IMR-90 (cell line): ENCODE measurements at regions not wholly inside any gene's neighbourhood (a gene's known extent, or its start where the extent isn't known, plus 50 kb on each side); places are given as distances from the start of the nearest gene placed in this dataset.

ENCODE experiments used
- ATAC-seq: fragments of 200-7000 bp; cut with Tn5 transposase; 2 replicates; pipeline ENCODE4 v1.9.1; 2020; ENCODE audit warnings: low read depth, mild to moderate bottlenecking, moderate library complexity
- BruUV-seq: library from RNA; stranded (reverse); fragments of 400-500 nt; replicated peaks from 2 replicates; lab custom pipeline; 2021; lab: Mats Ljungman, UMichigan
- CTCF ChIA-PET: fragments of 300-600 bp; formaldehyde crosslinking; extraction: SDS; loops from one replicate; lab custom pipeline; 2021; ENCODE audit warnings: antibody characterized with exemption; lab: Yijun Ruan, JAX
- POLR2A ChIA-PET: fragments of 300-600 bp; sonication (Branson Sonifier 250); formaldehyde crosslinking; loops from one replicate; lab custom pipeline; 2022; ENCODE audit warnings: antibody characterized with exemption; ENCODE audit not compliant: unreplicated experiment; lab: Charles Lee
- DNase-seq: peaks from one replicate; pipeline ENCODE4 v3.0.0; 2013
- H2AFZ ChIP-seq: replicated peaks from 2 replicates; pipeline ENCODE3; 2013; ENCODE audit warnings: low read length, mild to moderate bottlenecking; ENCODE audit not compliant: poor library complexity
- H2AK5ac ChIP-seq: 2 replicates; pipeline ENCODE4 v1.6.1; 2013; ENCODE audit warnings: low read depth, low read length, inconsistent platforms
- H2AK9ac ChIP-seq: replicated peaks from 2 replicates; pipeline ENCODE3; 2013; ENCODE audit warnings: mild to moderate bottlenecking, low read depth, low read length, moderate library complexity; ENCODE audit not compliant: poor library complexity
- H2BK120ac ChIP-seq: 2 replicates; pipeline ENCODE4 v1.6.1; 2013; ENCODE audit warnings: low read depth, low read length, inconsistent platforms
- H2BK15ac ChIP-seq: 3 replicates; pipeline ENCODE4 v1.6.1; 2013; ENCODE audit warnings: low read depth, low read length, inconsistent platforms
- H2BK20ac ChIP-seq: 2 replicates; pipeline ENCODE4 v1.6.1; 2013; ENCODE audit warnings: low read depth, mild to moderate bottlenecking, inconsistent platforms, low read length, moderate library complexity
- H2BK5ac ChIP-seq: 2 replicates; pipeline ENCODE4 v1.6.1; 2013; ENCODE audit warnings: mild to moderate bottlenecking, low read depth, low read length, inconsistent platforms; ENCODE audit not compliant: poor library complexity, severe bottlenecking
- H3K14ac ChIP-seq: replicated peaks from 2 replicates; pipeline ENCODE4 v1.6.1; 2013; ENCODE audit warnings: low read depth, low read length, inconsistent platforms
- H3K18ac ChIP-seq: 2 replicates; pipeline ENCODE4 v1.6.1; 2013; ENCODE audit warnings: low read depth, low read length, control low read depth
- H3K23ac ChIP-seq: 2 replicates; pipeline ENCODE4 v1.6.1; 2013; ENCODE audit warnings: low read depth, low read length, inconsistent platforms
- H3K27ac ChIP-seq: 2 replicates; pipeline ENCODE4 v1.5.1; 2013; ENCODE audit warnings: mild to moderate bottlenecking, control low read depth, low read length; ENCODE audit not compliant: insufficient read depth
- H3K27me3 ChIP-seq: 2 replicates; pipeline ENCODE4 v1.6.1; 2013; ENCODE audit warnings: low read length; ENCODE audit not compliant: control insufficient read depth, insufficient read depth
- H3K36me3 ChIP-seq: 2 replicates; pipeline ENCODE4 v1.6.1; 2013; ENCODE audit warnings: low read length, mixed read lengths; ENCODE audit not compliant: control insufficient read depth, insufficient read depth
- H3K4ac ChIP-seq: 2 replicates; pipeline ENCODE4 v1.6.1; 2013; ENCODE audit warnings: low read depth, low read length, inconsistent platforms
- H3K4me1 ChIP-seq: 2 replicates; pipeline ENCODE4 v1.6.1; 2013; ENCODE audit warnings: low read length, mixed read lengths; ENCODE audit not compliant: control insufficient read depth, insufficient read depth
- H3K4me2 ChIP-seq: 2 replicates; pipeline ENCODE4 v1.6.1; 2013; ENCODE audit warnings: low read depth, mild to moderate bottlenecking, control low read depth, low read length, moderate library complexity
- H3K4me3 ChIP-seq: 2 replicates; pipeline ENCODE4 v1.5.1; 2013; ENCODE audit warnings: low read depth, mild to moderate bottlenecking, control low read depth, low read length, moderate library complexity; ENCODE audit not compliant: insufficient read depth
- H3K56ac ChIP-seq: 2 replicates; pipeline ENCODE4 v1.6.1; 2013; ENCODE audit warnings: low read length, inconsistent platforms; ENCODE audit not compliant: insufficient read depth; ENCODE audit errors: extremely low read depth
- H3K79me1 ChIP-seq, 2 experiments: 2 replicates each; pipeline ENCODE4 v1.6.1; 2013; ENCODE audit warnings: low read length in 2 of 2, inconsistent platforms in 1 of 2, low read depth in 1 of 2
- H3K9ac ChIP-seq: 2 replicates; pipeline ENCODE4 v1.6.1; 2013; ENCODE audit warnings: low read depth, low read length, control low read depth
- H3K9me1 ChIP-seq: 2 replicates; pipeline ENCODE4 v1.6.1; 2013; ENCODE audit warnings: low read length, inconsistent platforms; ENCODE audit not compliant: insufficient read depth
- H3K9me3 ChIP-seq: 2 replicates; pipeline ENCODE4 v1.6.1; 2013; ENCODE audit warnings: low read length; ENCODE audit not compliant: control insufficient read depth, insufficient read depth
- H4K20me1 ChIP-seq: 2 replicates; pipeline ENCODE4 v1.6.1; 2013; ENCODE audit warnings: low read length, inconsistent platforms; ENCODE audit not compliant: insufficient read depth
- H4K5ac ChIP-seq: 2 replicates; pipeline ENCODE4 v1.6.1; 2013; ENCODE audit warnings: mild to moderate bottlenecking, low read depth, low read length, control low read depth
- H4K8ac ChIP-seq, 2 experiments: 2 replicates each; pipeline ENCODE4 v1.6.1; 2013; ENCODE audit warnings: low read depth in 2 of 2, low read length in 2 of 2, control low read depth in 1 of 2, inconsistent platforms in 1 of 2
- H4K91ac ChIP-seq: 2 replicates; pipeline ENCODE4 v1.6.1; 2013; ENCODE audit warnings: low read depth, low read length, inconsistent platforms; ENCODE audit not compliant: insufficient read depth
- CEBPB ChIP-seq: IDR thresholded peaks from 2 replicates; pipeline ENCODE4 v1.6.1; 2012; ENCODE audit warnings: low read depth, low read length, improper control_type of control experiment
- CTCF ChIP-seq: conservative IDR thresholded peaks from 2 replicates; pipeline ENCODE4 v1.5.1; 2012; ENCODE audit warnings: mild to moderate bottlenecking, low read depth, low read length, improper control_type of control experiment
- MAFK ChIP-seq: IDR thresholded peaks from 2 replicates; pipeline ENCODE4 v1.6.1; 2012; ENCODE audit warnings: low read depth, low read length, improper control_type of control experiment
- MAZ ChIP-seq: IDR thresholded peaks from 2 replicates; pipeline ENCODE4 v1.6.1; 2012; ENCODE audit warnings: low read depth, mild to moderate bottlenecking, low read length, improper control_type of control experiment, moderate library complexity, borderline replicate concordance
- NFE2L2 ChIP-seq: fragments of 150-350 bp; IDR thresholded peaks from 2 replicates; pipeline ENCODE4 v1.6.1; 2016; ENCODE audit warnings: low read depth, mild to moderate bottlenecking, low read length
- POLR2A ChIP-seq: IDR thresholded peaks from 2 replicates; pipeline ENCODE4 v1.6.1; 2012; ENCODE audit warnings: mild to moderate bottlenecking, low read depth, low read length
- RAD21 ChIP-seq: IDR thresholded peaks from 2 replicates; pipeline ENCODE4 v1.6.1; 2012; ENCODE audit warnings: low read length, improper control_type of control experiment
- RCOR1 ChIP-seq: IDR thresholded peaks from 2 replicates; pipeline ENCODE4 v1.6.1; 2012; ENCODE audit warnings: mild to moderate bottlenecking, low read length, improper control_type of control experiment; ENCODE audit not compliant: insufficient replicate concordance
- RFX5 ChIP-seq: IDR thresholded peaks from 2 replicates; pipeline ENCODE4 v1.8.0; 2012; ENCODE audit warnings: low read depth, mild to moderate bottlenecking, low read length, moderate library complexity
- USF2 ChIP-seq: fragments of 150-350 bp; IDR thresholded peaks from 2 replicates; pipeline ENCODE4 v1.6.1; 2017; ENCODE audit warnings: mild to moderate bottlenecking, antibody characterized with exemption, low read length, low read depth
- WGBS, 2 experiments: methylation state at CpG; one replicate each; pipeline versions ENCODE4 v1.1.5 to v1.1.7; 2013; ENCODE audit warnings: missing lambda C conversion rate in 2 of 2; ENCODE audit not compliant: insufficient read length in 1 of 2; ENCODE audit errors: extremely low coverage in 2 of 2; 5-methylcytosine and 5-hydroxymethylcytosine counted together
- dilution Hi-C: fragments of 300-500 bp; cut with HindIII; formaldehyde crosslinking; loops from one replicate; pipeline ENCODE4 v1.14.3; 2018; ENCODE audit warnings: low sequenced_read_pairs; ENCODE audit not compliant: unreplicated experiment
- in situ Hi-C: fragments of 300-500 bp; cut with MboI; formaldehyde crosslinking; loops from 3 replicates; pipeline ENCODE4 v1.14.3; 2019; ENCODE audit warnings: low sequenced_read_pairs, inconsistent platforms, mixed read lengths
- intact Hi-C: fragments of 100-400 bp; cut with micrococcal nuclease; formaldehyde crosslinking; loops from 2 replicates; pipeline ENCODE4 v1.10.0; 2022

- Histone ChIP-seq H3K36me3 (no peaks in the 10 kb centered on the region), H2BK5ac (no peak overlapping the region), H2BK20ac (no peak overlapping the region), H2AK9ac (no peak overlapping the region), H4K91ac (no peak overlapping the region), H3K9me3 (peaks cover 14% of the 10 kb centered on the region; the same call in 1 of the 2 replicates), H2AFZ (no peak overlapping the region), H4K5ac (no peak overlapping the region), H3K4me3 (no peak overlapping the region), H4K20me1 (no peaks in the 10 kb centered on the region), H3K56ac (no peak overlapping the region), H3K27ac (no peak overlapping the region), H3K4ac (no peak overlapping the region), H3K18ac (no peak overlapping the region), H3K79me1 (no peaks in the 10 kb centered on the region), H4K8ac (no peak overlapping the region), H3K9ac (no peak overlapping the region), H3K27me3 (no peaks in the 10 kb centered on the region), H3K9me1 (no peaks in the 10 kb centered on the region), H2BK120ac (no peak overlapping the region), H3K4me1 (no peaks in the 10 kb centered on the region), H3K4me2 (no peak overlapping the region), H3K14ac (no peak overlapping the region), H2AK5ac (no peak overlapping the region), H2BK15ac (no peak overlapping the region), H3K23ac (no peak overlapping the region)
- in situ Hi-C loops (no loop called here), intact Hi-C loops (no loop called here), dilution Hi-C loops (no loop called here)
- ChIA-PET POLR2A (no interaction called here), CTCF (no interaction called here)
- no peak for DNase-seq
- TF ChIP-seq CEBPB (no peak), RFX5 (no peak), MAZ (no peak), CTCF (no peak), NFE2L2 (no peak), POLR2A (no peak), MAFK (no peak), RAD21 (no peak), USF2 (no peak), RCOR1 (no peak)
- BruUV-seq = no TSS peak
- WGBS, 2 experiments = no CpG with 5 or more reads among the region's 1 CpG
- ATAC-seq = no peak
Measured at GRCh38 chr5:87844449-87844848, 424.2 kb downstream of the TMEM161B start.
